GM21360 (cell line): ENCODE measurements at regions not wholly inside any gene's neighbourhood (a gene's known extent, or its start where the extent isn't known, plus 50 kb on each side); places are given as distances from the start of the nearest gene placed in this dataset.
A peak's percentile ranks its signal among the peaks of the same experiment; 100 is the strongest.

Experiments
- ATAC-seq: cut with Tn5 transposase; IDR thresholded peaks from one replicate; pipeline ENCODE4 v1.9.1; 2021; ENCODE audit warnings: mild to moderate bottlenecking, moderate library complexity; ENCODE audit not compliant: unreplicated experiment

DNA sequence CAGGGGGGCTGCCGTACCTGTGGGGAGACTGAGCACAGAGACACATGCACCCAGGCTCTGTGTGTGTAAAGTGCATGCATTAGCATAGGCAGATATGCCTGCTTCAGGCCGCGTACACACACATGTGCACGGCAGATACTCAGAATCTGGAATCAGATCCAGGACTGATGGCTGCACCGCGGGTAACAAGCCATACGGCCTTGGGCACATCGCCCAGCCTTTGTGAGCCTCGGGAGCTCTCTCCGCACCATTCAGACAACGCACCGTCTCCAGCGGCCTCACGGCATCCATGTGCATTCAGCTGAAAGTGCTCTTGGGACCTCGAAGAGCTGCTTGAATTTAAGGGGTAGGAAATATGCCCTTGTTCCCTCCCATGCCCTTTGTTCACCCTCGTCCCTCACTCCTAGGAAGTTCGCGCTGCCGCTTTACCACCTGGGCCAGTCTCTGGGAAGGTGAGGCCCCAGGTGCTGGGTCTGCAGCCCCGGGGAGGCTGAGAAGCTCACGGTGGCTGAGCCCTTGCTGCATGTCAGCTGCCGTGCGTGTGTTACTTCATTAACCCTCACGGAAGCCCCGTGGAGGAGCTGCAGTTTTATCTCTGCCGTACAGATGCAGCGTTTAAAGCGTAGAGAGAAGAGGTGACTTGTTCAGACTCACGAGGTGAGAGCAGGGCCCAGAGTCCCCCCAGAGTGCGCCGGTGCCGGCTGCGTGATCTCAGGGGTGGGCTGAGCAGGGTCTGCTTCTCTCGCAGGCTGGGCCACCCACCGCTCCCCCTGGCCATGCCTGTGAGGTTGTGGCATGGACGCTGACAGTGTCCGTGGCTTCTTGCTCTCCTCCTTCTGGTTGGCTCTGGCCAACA is 377.7 kb upstream of the MYT1L start:
- ATAC-seq = no peak

DNA sequence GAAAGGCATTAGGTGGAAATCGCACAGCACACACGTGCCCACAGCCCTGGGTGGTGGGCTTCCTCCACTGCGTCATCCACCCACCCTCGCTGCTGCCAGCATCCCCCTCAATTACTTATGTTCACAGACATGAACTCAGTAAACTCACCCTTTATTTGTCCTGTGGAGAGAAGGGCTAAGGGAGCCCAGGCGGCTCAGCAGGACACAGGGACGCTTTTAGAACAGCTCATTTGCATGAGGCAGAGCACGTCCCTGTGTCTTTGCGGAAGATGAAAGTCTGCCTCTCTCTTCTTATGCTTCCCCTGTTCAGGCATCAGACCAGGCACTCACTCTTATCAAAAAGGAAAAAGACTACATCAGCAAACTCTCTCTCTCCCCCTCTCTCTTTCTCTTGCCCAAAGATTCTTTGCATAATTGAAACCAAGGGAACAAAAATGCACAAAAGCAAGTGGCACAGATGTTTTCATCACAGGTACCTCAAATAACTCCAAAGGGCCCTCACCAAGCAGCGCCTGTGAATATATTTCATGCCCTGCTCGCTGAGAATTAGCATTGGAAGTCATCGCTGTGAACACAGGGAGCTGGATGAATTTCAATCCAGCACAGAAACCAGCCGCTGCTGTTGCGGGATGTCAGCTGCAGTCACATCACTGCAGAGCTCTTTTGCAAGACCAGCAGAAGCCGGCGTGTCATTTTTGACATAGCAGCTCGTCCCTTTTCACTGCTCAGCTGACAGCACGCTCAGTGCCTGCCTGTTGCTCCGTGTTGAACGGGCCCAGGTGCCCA is 376.3 kb upstream of the MYT1L start:
- ATAC-seq = no peak

DNA sequence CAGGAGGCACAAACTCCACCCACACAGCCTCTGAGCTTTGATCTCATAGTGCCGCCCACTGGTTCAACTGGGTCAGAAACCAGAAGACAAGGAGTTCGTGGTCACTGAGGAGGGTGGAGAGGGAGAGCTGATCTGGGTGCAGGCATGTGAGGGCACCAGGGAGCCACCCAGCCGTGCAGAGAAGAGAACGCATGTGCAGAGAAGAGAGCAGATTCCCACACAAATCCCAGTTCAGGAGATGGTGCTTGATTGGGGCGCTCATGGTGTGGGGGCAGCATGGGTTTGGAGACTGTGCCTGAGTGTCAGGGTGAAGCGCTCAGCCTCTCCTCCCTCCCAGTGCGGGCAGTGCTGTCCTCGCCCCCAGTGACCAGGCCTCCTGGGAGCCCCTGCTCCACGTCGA is 375.2 kb upstream of the MYT1L start:
- ATAC-seq = no peak

DNA sequence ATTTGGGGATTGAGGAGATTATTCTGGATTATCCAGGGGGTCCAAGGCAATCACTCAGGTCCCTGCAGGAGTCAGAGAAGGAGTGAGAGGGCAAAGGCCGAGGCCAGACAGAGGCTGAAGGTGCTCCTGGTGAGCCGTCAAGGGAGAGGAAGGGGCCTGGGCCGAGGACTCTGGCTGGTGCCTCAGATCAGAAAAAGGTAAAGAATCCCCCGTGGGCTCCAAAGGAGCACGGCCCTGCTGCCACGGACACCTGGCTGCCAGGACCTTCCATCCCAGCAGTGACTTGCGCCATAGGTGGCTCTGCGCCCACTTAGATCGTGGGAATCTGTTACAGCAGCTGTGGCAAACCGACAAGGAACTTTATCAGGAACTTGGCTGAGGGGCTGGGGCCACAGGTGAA is 374.8 kb upstream of the MYT1L start:
- ATAC-seq = no peak

DNA sequence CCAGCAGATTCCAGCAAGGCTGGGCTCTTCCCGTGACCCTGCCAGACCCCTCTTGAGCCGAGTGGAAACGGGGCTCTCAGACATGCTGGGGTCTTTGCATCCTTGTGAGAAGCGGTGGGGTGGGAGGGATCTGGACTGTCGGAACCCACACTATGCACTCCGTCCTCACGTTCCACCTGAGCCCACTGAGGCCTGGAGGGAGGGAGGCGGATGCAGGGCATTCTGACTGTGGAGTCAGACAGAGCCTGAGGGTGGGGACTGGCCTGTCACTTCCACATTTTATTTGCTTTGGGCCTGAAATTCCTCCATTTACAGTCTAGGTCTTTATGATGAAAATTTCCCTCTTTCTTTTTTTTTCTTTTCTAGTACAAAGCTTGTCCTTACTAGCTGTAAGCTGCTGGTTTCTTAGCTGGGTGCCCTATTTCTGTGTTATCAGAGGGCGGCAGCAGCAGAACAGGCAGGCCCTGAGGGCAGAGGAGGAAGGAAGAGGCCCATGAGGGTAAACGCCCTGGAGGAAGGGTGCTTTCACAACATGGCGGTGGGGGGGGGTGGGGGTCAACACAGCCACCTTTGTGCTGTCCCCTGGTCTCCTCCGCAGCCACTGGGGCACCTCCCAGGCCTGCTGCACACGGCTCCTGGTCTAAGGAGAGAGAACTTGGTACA is 373.5 kb upstream of the MYT1L start:
- ATAC-seq = no peak

DNA sequence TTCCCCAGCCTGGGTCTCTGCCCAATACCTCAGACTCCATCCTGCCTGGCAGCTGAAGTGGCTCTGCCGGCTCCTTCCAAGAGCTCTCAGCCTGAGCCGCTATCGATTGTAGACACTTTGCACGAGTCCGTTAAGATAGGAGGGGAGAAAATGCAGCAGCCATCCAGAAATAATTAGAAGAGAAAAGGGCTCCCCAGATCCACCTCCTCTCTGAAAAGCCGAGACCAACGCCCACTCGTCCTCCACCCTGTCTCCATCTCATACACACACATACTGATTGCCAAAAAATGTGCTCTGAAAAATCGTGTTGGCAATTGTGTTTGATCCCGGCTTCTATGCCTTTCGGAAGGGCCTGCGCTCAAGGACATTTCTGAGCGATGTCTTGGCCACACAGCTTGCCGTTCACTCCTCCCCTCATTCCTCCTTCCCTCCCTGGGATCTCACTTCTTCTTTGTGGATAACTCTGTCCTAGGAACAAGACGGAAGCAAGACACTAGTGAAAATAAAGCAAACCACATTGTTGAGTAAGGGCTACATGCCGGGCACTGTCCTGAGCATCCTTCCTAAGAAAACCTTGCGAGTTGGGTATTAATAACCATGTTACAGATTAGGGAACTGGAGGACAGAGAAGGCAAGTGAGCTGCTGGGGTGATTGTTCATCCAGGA is 372.8 kb upstream of the MYT1L start:
- ATAC-seq = no peak

DNA sequence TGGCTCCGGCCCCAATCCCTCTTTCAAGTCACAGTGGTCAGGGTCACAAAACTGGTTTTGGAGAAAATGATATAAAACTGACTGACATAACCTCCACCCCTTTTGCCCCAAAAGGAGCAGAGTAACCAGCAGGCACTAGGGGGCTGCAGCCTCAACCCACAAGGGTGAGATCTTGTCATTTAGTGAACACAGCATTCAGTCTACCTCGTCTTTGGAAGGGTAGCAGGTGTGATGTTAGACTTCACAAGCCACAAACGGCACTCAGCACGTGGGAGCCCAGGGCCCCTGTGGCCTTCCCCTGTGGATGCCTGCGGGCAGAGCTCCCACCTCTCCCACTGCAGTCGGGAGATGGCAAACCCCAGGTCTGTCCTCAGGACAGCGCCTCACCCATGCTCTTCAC is 372.1 kb upstream of the MYT1L start:
- no peak for ATAC-seq

DNA sequence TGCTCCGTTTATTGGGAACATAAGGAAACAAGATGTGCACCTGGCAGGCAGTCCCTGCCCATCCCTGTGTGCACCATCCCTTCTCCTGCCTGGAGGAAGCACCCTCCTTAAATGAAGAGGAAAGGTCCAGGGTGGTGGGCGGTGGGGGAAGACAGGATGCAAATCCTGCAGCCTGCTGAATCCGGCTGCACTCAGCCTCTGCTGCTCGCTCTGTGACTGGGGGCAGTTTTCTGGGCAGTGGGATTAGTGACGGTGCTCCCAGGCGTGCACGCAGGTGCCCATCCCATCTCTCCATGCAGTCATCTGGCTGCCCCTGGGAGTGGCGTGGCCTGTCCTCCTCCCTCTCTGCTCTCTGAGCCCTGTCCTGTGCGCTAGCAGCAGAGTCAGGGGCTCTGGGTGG is 371.3 kb upstream of the MYT1L start:
- ATAC-seq = no peak

DNA sequence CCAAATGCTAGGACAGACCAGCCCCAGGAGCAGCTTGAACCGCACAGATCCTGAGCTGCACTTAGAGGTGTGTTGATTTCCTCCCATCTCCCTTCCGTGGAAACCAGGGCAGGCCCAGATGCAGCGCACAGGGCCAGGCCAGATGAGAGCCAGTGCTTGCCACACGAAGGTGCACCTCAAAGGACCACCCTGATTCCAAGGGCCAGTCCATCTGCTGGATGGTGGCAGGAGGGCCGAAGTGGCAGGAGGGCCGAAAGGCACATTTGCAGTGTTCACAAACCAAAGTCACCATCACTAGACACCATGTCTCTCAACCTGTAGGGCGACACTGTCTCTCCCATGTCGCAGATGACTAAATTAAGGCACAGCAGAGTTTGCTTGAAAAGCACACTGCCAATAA is 370.7 kb upstream of the MYT1L start:
- ATAC-seq = no peak

DNA sequence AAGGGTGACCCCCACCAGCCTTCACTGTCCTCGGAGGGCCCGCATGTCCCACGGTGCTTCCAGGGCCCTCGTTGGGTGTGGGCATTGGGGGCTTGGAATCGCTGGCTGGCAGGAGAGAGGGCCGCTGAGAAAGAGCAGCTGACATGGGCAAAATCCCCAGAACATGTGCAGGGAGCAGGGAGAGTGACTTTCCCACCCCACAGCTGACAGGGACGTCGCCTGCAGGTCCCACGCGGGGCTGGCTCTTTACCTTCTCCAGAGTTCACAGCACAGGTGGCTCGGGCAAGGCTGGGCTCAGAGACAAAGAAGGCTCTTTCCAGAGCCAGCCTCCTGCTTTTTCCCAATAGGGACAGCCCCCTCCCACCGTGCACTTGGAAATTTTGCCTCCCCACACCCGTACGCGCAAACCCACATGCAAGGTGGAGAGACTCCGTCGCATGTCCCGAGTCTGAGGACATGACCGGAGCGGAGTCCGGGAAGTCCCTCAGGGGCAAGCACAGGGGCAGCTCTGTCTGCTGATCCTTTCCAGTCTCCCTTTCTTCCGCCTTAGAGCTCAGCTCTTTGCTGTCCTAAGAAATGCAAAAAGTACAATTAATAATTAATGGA is 370.2 kb upstream of the MYT1L start:
- no peak for ATAC-seq

DNA sequence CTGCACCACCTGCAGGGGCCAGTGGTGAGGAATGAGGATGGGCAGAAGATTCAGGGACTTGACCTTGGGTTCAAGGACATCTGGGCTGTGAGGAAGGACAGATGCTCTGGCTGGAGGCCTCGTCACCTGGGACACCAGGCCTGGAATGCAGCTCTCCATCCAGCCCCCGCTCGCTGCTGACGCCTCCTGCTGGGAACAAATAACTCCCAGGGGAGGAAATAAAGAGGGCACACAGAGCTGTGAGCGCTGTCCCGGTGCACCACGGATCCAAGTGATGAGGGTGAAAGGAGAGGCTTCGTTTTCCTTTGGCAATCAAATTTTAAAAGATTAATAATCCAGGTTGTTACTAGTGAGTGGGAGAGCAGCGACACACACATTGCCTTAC is 368.0 kb upstream of the MYT1L start:
- ATAC-seq = no peak

DNA sequence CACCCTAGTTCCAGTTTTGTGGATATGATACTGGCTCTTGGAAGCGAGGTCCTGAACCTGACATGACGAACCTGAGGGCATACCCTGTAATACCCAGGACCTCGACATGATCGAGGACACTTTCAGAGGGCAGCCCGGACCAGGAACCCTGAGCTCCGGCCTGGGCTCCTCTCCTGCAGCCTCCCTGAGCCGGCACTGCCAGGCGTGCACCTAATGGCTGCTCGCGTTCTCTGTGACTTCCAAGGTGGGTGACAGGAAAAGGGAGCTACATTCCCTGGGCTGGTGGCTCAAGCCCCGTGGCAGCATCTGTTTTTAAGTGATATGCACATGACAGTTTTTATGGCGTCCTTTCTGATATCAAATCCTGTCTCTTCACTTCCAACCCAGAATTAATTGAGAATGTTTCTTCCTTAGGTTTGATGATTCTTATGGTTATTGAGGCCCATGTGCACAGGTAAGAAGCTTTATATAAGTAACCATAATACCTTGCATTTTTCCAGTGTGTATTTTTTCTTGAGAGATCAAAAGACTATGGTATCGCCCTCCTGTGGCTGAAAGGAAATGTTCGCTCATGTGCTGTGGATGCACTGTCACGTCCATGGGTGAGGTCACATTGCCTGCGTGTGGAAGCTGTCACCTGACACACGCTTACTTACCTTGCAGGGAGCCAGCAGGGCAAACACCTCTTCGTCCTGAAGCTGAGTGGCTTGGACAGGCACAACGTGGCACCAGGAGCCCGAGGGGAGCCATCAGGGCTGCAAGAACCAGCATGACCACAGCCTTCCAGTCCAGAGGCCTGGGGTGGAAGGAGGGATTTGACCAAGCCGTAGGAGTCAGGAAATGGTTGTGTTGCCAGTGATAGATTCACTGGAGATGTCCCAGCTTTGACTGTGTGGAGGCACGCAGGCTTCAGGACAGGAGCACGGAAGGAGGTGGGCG is 367.4 kb upstream of the MYT1L start:
- ATAC-seq = peak; percentile 49

DNA sequence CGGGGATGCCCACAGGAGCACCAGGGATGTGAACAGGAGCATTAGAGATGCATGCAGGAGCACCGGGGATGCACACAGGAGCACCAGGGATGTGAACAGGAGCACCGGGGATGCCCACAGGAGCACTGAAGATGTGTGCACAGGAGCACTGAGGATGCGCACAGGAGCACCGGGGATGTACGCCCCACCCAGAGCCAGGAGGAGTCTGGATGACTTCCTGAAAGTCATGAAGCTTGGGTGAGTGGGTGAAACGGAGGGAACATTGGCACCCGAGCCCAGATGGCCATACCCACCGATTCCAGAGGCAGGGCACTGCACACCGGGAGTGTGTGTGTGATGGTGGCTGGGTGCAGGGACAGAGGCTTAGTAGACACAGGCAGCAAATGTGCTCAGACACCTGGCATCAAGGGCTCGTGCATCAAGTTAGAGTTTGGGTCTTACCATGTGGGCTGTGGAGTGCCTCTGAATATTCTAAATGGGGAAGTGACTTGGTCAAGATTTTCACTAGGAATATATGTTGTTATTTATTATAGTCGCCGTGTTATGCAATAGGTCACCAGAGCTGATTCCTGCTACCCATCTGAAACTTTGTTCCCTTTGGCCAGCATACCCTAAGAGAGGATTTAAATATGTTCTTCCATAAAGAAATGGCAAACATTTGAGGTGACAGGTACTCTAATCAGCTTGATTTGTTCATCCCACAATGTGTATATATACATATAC is 365.8 kb upstream of the MYT1L start:
- ATAC-seq = no peak

DNA sequence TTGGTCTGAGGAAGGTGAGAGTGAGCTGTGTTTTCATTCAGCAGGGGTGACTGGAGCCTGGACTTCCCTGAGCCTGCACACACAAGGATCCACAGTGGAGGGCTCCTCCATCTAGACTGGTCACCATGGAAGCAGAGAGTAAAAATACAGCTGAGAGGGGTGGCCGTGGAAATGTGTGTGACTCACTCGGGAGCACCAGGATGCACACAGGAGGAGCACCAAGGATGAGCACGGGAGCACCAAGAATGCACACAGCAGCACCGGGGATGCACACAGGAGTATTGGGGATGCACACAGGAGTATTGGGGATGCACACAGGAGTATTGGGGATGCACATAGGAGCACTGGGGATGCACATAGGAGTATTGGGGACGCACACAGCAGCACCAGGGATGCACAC is 365.2 kb upstream of the MYT1L start:
- no peak for ATAC-seq

DNA sequence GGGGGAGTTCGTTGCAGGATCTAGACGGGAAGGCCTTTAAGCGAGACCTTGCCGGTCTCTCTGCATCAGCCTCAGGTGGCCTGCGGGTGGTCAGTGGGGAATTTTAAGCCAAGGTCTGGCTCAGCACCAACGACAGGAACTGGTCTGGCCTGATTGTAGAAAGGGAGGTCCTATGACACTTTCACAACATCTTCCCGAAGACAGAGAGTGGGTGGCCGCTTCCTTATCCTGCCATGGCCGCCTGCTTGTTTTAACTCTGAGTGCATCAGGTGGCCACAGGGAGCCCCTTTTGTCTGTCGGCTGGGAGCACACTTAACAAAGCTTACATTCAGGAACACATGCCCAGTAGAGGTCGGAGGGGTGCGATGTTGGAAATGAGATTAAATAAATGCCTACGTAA is 363.7 kb upstream of the MYT1L start:
- no peak for ATAC-seq

DNA sequence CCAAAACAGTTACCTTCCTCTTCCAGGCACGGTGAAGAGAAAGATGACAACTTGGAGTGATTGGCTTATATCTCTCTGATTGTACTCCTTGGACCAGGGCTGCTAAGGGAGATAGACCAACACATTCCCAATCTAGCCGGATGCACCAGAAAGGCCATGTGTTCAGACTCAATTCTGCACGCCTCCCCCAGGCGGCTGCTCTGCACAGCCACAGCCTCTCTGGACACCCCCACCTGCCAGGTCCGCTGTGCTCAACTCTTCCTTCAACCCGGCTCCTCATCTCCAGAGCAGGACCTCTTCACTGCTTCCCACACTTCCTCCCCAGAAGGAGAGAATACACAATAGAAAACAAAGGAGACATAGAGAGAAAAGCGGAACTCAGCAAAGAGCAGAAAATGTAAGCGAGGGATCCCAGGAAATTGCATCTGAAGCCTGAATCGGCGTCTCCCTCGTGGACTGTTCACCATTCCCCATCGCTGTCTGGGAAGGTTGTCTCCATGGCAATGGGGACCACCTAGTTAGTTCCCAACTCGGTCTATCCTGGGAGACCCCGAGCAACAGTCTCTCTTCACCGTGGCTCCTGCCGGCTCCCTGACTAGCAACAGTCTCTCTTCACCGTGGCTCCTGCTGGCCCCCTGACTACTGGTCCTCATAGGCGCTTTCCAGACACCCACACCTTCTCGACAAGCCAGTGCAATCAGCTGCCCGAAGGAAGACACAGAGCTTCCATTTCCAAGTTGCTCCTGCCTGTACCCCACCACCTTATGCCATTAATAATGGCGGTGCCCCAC is 361.7 kb upstream of the MYT1L start:
- no peak for ATAC-seq

DNA sequence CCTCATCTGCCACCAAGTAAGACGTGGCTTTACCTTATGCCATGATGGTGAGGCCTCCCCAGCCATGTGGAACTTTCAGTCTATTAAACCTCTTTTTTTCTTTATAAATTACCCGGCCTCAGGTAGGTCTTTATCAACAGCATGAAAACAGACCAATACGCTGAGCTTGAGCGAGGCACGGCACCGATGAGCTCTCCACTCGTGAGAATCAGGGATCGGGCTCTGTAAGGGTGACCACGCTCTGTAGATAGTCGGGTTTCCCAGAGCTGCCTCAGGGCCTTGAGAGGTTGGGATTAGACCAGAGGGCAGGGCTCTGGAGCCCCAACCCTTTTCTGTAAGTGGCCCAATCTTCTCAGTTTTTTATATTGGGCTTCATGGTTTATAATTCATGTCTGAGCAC is 360.3 kb upstream of the MYT1L start:
- ATAC-seq = no peak

DNA sequence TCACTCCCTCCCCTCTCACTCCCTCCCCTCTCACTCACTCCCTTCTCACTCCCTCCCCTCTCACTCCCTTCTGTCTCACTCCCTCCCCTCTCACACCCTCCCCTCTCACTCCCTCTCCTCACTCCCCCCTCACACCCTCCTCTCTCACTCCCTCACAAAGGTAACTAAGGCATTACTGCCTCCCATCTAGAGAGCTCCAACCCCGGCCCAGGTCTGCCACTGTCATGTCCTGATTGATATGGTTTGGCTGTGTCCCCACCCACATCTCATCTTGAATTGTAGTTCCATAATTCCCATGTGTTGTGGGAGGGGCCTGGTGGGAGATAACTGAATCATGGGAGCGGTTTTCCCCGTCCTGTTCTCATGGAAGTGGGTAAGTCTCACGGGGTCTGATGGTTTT is 359.9 kb upstream of the MYT1L start:
- ATAC-seq = no peak
